ENCODE measurements at regions not wholly inside any gene's neighbourhood (a gene's known extent, or its start where the extent isn't known, plus 50 kb on each side); places are given as distances from the start of the nearest gene placed in this dataset.
"Not testable (repeated sequence)": the region's sequence is repeated elsewhere in the genome, so short reads cannot be mapped to it uniquely, and the experiment has no call there.

- no peaks in the 10 kb centered on the region for H3K9me3 ChIP-seq (ENCODE audit: insufficient read depth, low read length)
- TF ChIP-seq EZH2phosphoT487 (IDR thresholded peaks at IDR 0.05; ENCODE audit: low read depth) (peak; percentile 61), CTCF (IDR thresholded peaks at IDR 0.05; ENCODE audit: low read depth, low read length) (no peak)
- H3K27me3 ChIP-seq (ENCODE audit: low read depth, low read length) = peaks cover 15% of the 10 kb centered on the region
- H3K4me3 ChIP-seq (ENCODE audit: low read length) = peak overlapping the region; percentile 54
- no peaks in the 10 kb centered on the region for H3K4me1 ChIP-seq (ENCODE audit: low read length)
- peak overlapping the region; percentile 5; the same call in 1 of the 2 replicates for H2AFZ ChIP-seq (ENCODE audit: low read depth, low read length)
- H3K4me2 ChIP-seq (ENCODE audit: low read length) = peak overlapping the region; percentile 58
- no peaks in the 10 kb centered on the region for H3K36me3 ChIP-seq (replicated peaks; ENCODE audit: low read depth, low read length)
- H3K9ac ChIP-seq (ENCODE audit: low read length) = no peak overlapping the region
- H3K27ac ChIP-seq (ENCODE audit: low read length) = no peak overlapping the region
- no peaks in the 10 kb centered on the region for H4K20me1 ChIP-seq (ENCODE audit: insufficient read depth, low read length)
- no peaks in the 10 kb centered on the region for H3K79me2 ChIP-seq (ENCODE audit: low read length)
These were observed 135.9 kb downstream of the ZNF92 start for GRCh38 chr7:65509368-65510186.

DNA sequence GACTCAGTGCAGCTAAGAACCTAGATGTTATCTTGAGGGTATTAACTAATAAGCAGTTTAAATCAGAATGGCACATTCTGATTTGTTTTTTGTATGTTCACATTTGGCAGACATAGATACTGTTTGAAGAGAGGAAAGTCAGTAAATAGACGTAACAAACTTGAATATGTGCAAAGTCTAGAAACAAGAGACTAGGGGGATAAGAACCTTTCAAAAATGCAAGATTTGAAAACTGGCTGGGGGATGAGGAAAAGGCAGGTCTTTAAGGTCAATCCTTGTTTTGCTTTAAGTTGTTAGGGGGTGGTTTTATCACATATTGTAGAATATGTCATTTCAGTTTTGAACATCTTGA, 136.5 kb downstream of the ZNF92 start:
- peaks cover 15% of the 10 kb centered on the region for H3K27me3 ChIP-seq (ENCODE audit: low read depth, low read length)
- H3K9me3 ChIP-seq (ENCODE audit: insufficient read depth, low read length); H3K4me1 ChIP-seq (ENCODE audit: low read length); H3K9ac ChIP-seq (ENCODE audit: low read length); H4K20me1 ChIP-seq (ENCODE audit: insufficient read depth, low read length); H3K27ac ChIP-seq (ENCODE audit: low read length); H3K36me3 ChIP-seq (replicated peaks; ENCODE audit: low read depth, low read length); H2AFZ ChIP-seq (ENCODE audit: low read depth, low read length); H3K79me2 ChIP-seq (ENCODE audit: low read length): not testable (repeated sequence)
- peak overlapping the region; percentile 58 for H3K4me2 ChIP-seq (ENCODE audit: low read length)
- 0 out of 2 replicates have a peak overlapping the region, but pooled peaks have one; percentile 54 for H3K4me3 ChIP-seq (ENCODE audit: low read length)

- H3K79me2 ChIP-seq (ENCODE audit: low read length); H3K9me3 ChIP-seq (ENCODE audit: insufficient read depth, low read length); H3K4me1 ChIP-seq (ENCODE audit: low read length); H3K27me3 ChIP-seq (ENCODE audit: low read depth, low read length); H3K4me2 ChIP-seq (ENCODE audit: low read length); H3K27ac ChIP-seq (ENCODE audit: low read length); H3K9ac ChIP-seq (ENCODE audit: low read length); H3K4me3 ChIP-seq (ENCODE audit: low read length); H4K20me1 ChIP-seq (ENCODE audit: insufficient read depth, low read length); H3K36me3 ChIP-seq (replicated peaks; ENCODE audit: low read depth, low read length); H2AFZ ChIP-seq (ENCODE audit: low read depth, low read length): not testable (repeated sequence)
These were observed 146.1 kb downstream of the ZNF92 start for GRCh38 chr7:65519751-65520150.

DNA sequence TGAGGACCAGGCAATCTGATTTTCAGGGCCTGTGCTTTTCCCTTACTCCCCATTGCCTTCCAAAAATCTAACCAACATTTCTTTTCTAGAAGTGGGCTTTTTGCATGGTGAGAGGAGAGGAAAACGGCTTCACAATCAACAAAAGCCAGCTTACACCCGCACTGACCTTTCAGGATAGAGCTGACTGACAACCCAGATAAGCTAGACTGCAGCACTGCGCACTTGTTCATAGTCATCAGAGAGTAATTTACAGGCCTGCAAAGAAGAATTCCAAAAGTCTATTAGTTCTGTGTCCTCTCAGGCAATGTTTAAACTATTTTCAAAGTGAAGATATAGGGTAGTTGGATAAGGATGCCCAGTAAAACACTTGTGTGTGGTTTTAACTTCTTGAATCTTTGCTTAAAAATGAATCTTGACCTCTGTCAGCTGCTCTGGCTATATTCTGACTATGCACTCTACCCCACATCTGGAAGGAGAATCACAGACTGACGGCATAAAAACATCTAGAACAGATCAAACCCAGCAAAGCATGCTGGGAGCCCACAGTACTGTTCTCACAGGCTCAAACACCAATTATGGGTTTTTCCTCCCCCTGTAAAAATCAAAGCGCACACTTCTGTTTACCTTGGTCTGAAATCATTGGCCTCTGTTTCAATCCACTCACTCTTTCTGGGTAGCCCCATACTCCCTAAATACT, 172.0 kb downstream of the ZNF92 start:
- H3K79me2 ChIP-seq (ENCODE audit: low read length); H3K4me2 ChIP-seq (ENCODE audit: low read length); H3K27ac ChIP-seq (ENCODE audit: low read length); H3K9me3 ChIP-seq (ENCODE audit: insufficient read depth, low read length); H4K20me1 ChIP-seq (ENCODE audit: insufficient read depth, low read length); H2AFZ ChIP-seq (ENCODE audit: low read depth, low read length); H3K9ac ChIP-seq (ENCODE audit: low read length); H3K36me3 ChIP-seq (replicated peaks; ENCODE audit: low read depth, low read length); H3K4me1 ChIP-seq (ENCODE audit: low read length); H3K27me3 ChIP-seq (ENCODE audit: low read depth, low read length); H3K4me3 ChIP-seq (ENCODE audit: low read length): not testable (repeated sequence)

- H4K20me1 ChIP-seq (ENCODE audit: insufficient read depth, low read length); H3K9ac ChIP-seq (ENCODE audit: low read length); H3K36me3 ChIP-seq (replicated peaks; ENCODE audit: low read depth, low read length); H3K4me3 ChIP-seq (ENCODE audit: low read length); H3K79me2 ChIP-seq (ENCODE audit: low read length); H3K4me1 ChIP-seq (ENCODE audit: low read length); H3K27me3 ChIP-seq (ENCODE audit: low read depth, low read length); H2AFZ ChIP-seq (ENCODE audit: low read depth, low read length); H3K4me2 ChIP-seq (ENCODE audit: low read length); H3K9me3 ChIP-seq (ENCODE audit: insufficient read depth, low read length); H3K27ac ChIP-seq (ENCODE audit: low read length): not testable (repeated sequence)
These were observed 176.2 kb downstream of the ZNF92 start for GRCh38 chr7:65549589-65550443.

- H3K9me3 ChIP-seq (ENCODE audit: insufficient read depth, low read length); H3K27ac ChIP-seq (ENCODE audit: low read length); H3K27me3 ChIP-seq (ENCODE audit: low read depth, low read length); H3K4me1 ChIP-seq (ENCODE audit: low read length); H3K79me2 ChIP-seq (ENCODE audit: low read length); H2AFZ ChIP-seq (ENCODE audit: low read depth, low read length); H3K9ac ChIP-seq (ENCODE audit: low read length); H4K20me1 ChIP-seq (ENCODE audit: insufficient read depth, low read length); H3K36me3 ChIP-seq (replicated peaks; ENCODE audit: low read depth, low read length); H3K4me3 ChIP-seq (ENCODE audit: low read length); H3K4me2 ChIP-seq (ENCODE audit: low read length): not testable (repeated sequence)
These were observed 176.8 kb downstream of the ZNF92 start for GRCh38 chr7:65550444-65550809.

DNA sequence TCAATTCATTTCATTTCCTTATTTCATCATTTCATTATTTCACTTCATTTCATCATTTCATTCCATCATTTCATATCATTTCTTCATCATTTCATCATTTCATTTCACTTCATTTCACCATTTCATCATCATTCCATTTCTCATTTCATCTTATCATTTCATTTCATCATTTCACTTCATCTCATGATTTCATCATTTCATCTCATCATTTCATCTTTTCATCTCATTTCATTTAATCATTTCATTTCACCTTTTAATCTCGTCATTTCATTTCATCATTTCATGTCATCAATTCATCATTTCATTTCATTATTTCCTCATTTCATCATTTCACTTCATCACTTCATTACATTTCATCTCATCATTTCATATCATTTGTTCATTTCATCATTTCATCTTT, 177.4 kb downstream of the ZNF92 start:
- H3K4me2 ChIP-seq (ENCODE audit: low read length) = not testable (repeated sequence)

More for the DNA sequence above, 177.4 kb downstream of the ZNF92 start:
- H3K4me1 ChIP-seq (ENCODE audit: low read length); H3K79me2 ChIP-seq (ENCODE audit: low read length); H2AFZ ChIP-seq (ENCODE audit: low read depth, low read length); H3K4me3 ChIP-seq (ENCODE audit: low read length); H4K20me1 ChIP-seq (ENCODE audit: insufficient read depth, low read length); H3K9me3 ChIP-seq (ENCODE audit: insufficient read depth, low read length); H3K36me3 ChIP-seq (replicated peaks; ENCODE audit: low read depth, low read length); H3K27me3 ChIP-seq (ENCODE audit: low read depth, low read length); H3K27ac ChIP-seq (ENCODE audit: low read length); H3K9ac ChIP-seq (ENCODE audit: low read length): not testable (repeated sequence)

Measured in OCI-LY3 (cell line).